Activated CD4-positive, alpha-beta T cell treated with anti-CD3 and anti-CD28 coated beads, Interleukin-2, amount 10 ng/mL, durations not matched to agents 24 days and 14 days (primary cell): ENCODE measurements at regions not wholly inside any gene's neighbourhood (a gene's known extent, or its start where the extent isn't known, plus 50 kb on each side); places are given as distances from the start of the nearest gene placed in this dataset.
"Not testable (repeated sequence)": the region's sequence is repeated elsewhere in the genome, so short reads cannot be mapped to it uniquely, and the experiment has no call there.

ENCODE experiments used
- DNase-seq: peaks from one replicate; pipeline ENCODE4 v3.0.0; 2022
- H3K27ac Mint-ChIP-seq: one replicate; pipeline ENCODE4 v1.8.0; 2022; ENCODE audit warnings: mild to moderate bottlenecking, mixed read lengths
- H3K27me3 Mint-ChIP-seq: one replicate; pipeline ENCODE4 v1.8.0; 2022; ENCODE audit warnings: mixed read lengths
- H3K36me3 Mint-ChIP-seq: one replicate; pipeline ENCODE4 v1.8.0; 2022; ENCODE audit warnings: low read depth, mild to moderate bottlenecking, mixed read lengths
- H3K4me1 Mint-ChIP-seq: one replicate; pipeline ENCODE4 v1.8.0; 2021; ENCODE audit warnings: mixed read lengths
- H3K4me3 Mint-ChIP-seq: one replicate; pipeline ENCODE4 v1.8.0; 2022; ENCODE audit warnings: mild to moderate bottlenecking, moderate library complexity, mixed read lengths
- H3K9me3 Mint-ChIP-seq: one replicate; pipeline ENCODE4 v1.8.0; 2021; ENCODE audit warnings: mixed read lengths
- intact Hi-C: fragments of 100-400 bp; cut with micrococcal nuclease; formaldehyde crosslinking; loops from one replicate; pipeline ENCODE4 v1.15.1; 2023

- H3K4me3 Mint-ChIP-seq, result no peak overlapping the region
- DNase-seq, result no peak
- H3K27ac Mint-ChIP-seq, result no peak overlapping the region
- peaks cover 22% of the 10 kb centered on the region for H3K9me3 Mint-ChIP-seq
- H3K27me3 Mint-ChIP-seq, result no peaks in the 10 kb centered on the region
- intact Hi-C loops, result no loop called here
- no peaks in the 10 kb centered on the region for H3K4me1 Mint-ChIP-seq
- H3K36me3 Mint-ChIP-seq, result peaks cover 34% of the 10 kb centered on the region
These were observed 1140.4 kb downstream of the RPIA start for GRCh38 chr2:89831641-89832498.

GRCh38 chr2:89833116-89833779 lies 1141.8 kb downstream of the RPIA start:
- Mint-ChIP-seq H3K27me3 (no peaks in the 10 kb centered on the region), H3K36me3 (peaks cover 38% of the 10 kb centered on the region), H3K27ac (no peak overlapping the region), H3K9me3 (peaks cover 29% of the 10 kb centered on the region), H3K4me1 (no peaks in the 10 kb centered on the region), H3K4me3 (no peak overlapping the region)
- intact Hi-C loops, result no loop called here
- DNase-seq, result no peak

GRCh38 chr2:89833780-89834117 lies 1142.3 kb downstream of the RPIA start:
- Mint-ChIP-seq H3K9me3 (peaks cover 34% of the 10 kb centered on the region), H3K27ac (no peak overlapping the region), H3K27me3 (no peaks in the 10 kb centered on the region), H3K4me1 (no peaks in the 10 kb centered on the region), H3K36me3 (peaks cover 42% of the 10 kb centered on the region), H3K4me3 (no peak overlapping the region)
- no peak for DNase-seq
- intact Hi-C loops, result no loop called here

- no peak for DNase-seq
- Mint-ChIP-seq H3K9me3 (peaks cover 32% of the 10 kb centered on the region), H3K4me1 (no peaks in the 10 kb centered on the region), H3K27ac (no peak overlapping the region), H3K27me3 (no peaks in the 10 kb centered on the region), H3K36me3 (peaks cover 38% of the 10 kb centered on the region), H3K4me3 (no peak overlapping the region)
- intact Hi-C loops, result no loop called here
These were observed 1142.8 kb downstream of the RPIA start for GRCh38 chr2:89834306-89834705.

- H3K4me1 Mint-ChIP-seq, DNase-seq, H3K27me3 Mint-ChIP-seq, intact Hi-C loops, H3K4me3 Mint-ChIP-seq, H3K27ac Mint-ChIP-seq: not testable (repeated sequence)
- Mint-ChIP-seq H3K9me3 (peaks cover 32% of the 10 kb centered on the region), H3K36me3 (peaks cover 34% of the 10 kb centered on the region)
These were observed 1144.9 kb downstream of the RPIA start for GRCh38 chr2:89836326-89836725.

GRCh38 chr2:89837962-89838625 lies 1146.6 kb downstream of the RPIA start:
- Mint-ChIP-seq H3K27me3 (no peaks in the 10 kb centered on the region), H3K27ac (no peak overlapping the region), H3K4me3 (no peak overlapping the region), H3K9me3 (peaks cover 38% of the 10 kb centered on the region), H3K4me1 (no peaks in the 10 kb centered on the region), H3K36me3 (peaks cover 29% of the 10 kb centered on the region)
- intact Hi-C loops, result no loop called here
- no peak for DNase-seq

- Mint-ChIP-seq H3K9me3 (peaks cover 38% of the 10 kb centered on the region), H3K36me3 (peaks cover 27% of the 10 kb centered on the region)
- H3K4me3 Mint-ChIP-seq, H3K27ac Mint-ChIP-seq, intact Hi-C loops, H3K4me1 Mint-ChIP-seq, H3K27me3 Mint-ChIP-seq, DNase-seq: not testable (repeated sequence)
These were observed 1148.7 kb downstream of the RPIA start for GRCh38 chr2:89840175-89840574.

- H3K27me3 Mint-ChIP-seq, H3K27ac Mint-ChIP-seq, H3K4me3 Mint-ChIP-seq, H3K4me1 Mint-ChIP-seq, DNase-seq, intact Hi-C loops: not testable (repeated sequence)
- H3K36me3 Mint-ChIP-seq, result peaks cover 25% of the 10 kb centered on the region
- H3K9me3 Mint-ChIP-seq, result peaks cover 38% of the 10 kb centered on the region
These were observed 1149.5 kb downstream of the RPIA start for GRCh38 chr2:89840781-89841475.

GRCh38 chr2:89841476-89841840 lies 1150.0 kb downstream of the RPIA start:
- intact Hi-C loops, result no loop called here

GRCh38 chr2:89842180-89842908 lies 1150.9 kb downstream of the RPIA start:
- H3K36me3 Mint-ChIP-seq, result peaks cover 16% of the 10 kb centered on the region
- no peak overlapping the region for H3K27ac Mint-ChIP-seq
- peaks cover 30% of the 10 kb centered on the region for H3K9me3 Mint-ChIP-seq
- H3K4me3 Mint-ChIP-seq, result no peak overlapping the region
- intact Hi-C loops, result no loop called here
- no peaks in the 10 kb centered on the region for H3K27me3 Mint-ChIP-seq
- DNase-seq, result peak; percentile 53
- H3K4me1 Mint-ChIP-seq, result no peaks in the 10 kb centered on the region

More at GRCh38 chr2:89841476-89841840, 1150.0 kb downstream of the RPIA start:
- Mint-ChIP-seq H3K4me1 (no peaks in the 10 kb centered on the region), H3K27ac (no peak overlapping the region), H3K36me3 (peaks cover 21% of the 10 kb centered on the region), H3K27me3 (no peaks in the 10 kb centered on the region), H3K4me3 (no peak overlapping the region), H3K9me3 (peaks cover 34% of the 10 kb centered on the region)
- no peak for DNase-seq

- no peaks in the 10 kb centered on the region for H3K4me1 Mint-ChIP-seq
- DNase-seq, result no peak
- no peak overlapping the region for H3K27ac Mint-ChIP-seq
- H3K36me3 Mint-ChIP-seq, result peaks cover 6% of the 10 kb centered on the region
- no peaks in the 10 kb centered on the region for H3K27me3 Mint-ChIP-seq
- intact Hi-C loops, result no loop called here
- no peak overlapping the region for H3K4me3 Mint-ChIP-seq
- peaks cover 17% of the 10 kb centered on the region for H3K9me3 Mint-ChIP-seq
These were observed 1152.9 kb downstream of the RPIA start for GRCh38 chr2:89844221-89844943.

GRCh38 chr2:89845532-89845931 lies 1154.1 kb downstream of the RPIA start:
- intact Hi-C loops, result no loop called here
- Mint-ChIP-seq H3K4me1 (no peaks in the 10 kb centered on the region), H3K27me3 (no peaks in the 10 kb centered on the region), H3K9me3 (peaks cover 11% of the 10 kb centered on the region), H3K36me3 (peaks cover 2% of the 10 kb centered on the region), H3K27ac (no peak overlapping the region), H3K4me3 (no peak overlapping the region)
- DNase-seq, result no peak

- Mint-ChIP-seq H3K27me3 (no peaks in the 10 kb centered on the region), H3K36me3 (no peaks in the 10 kb centered on the region), H3K9me3 (no peaks in the 10 kb centered on the region), H3K4me3 (no peak overlapping the region), H3K27ac (no peak overlapping the region), H3K4me1 (no peaks in the 10 kb centered on the region)
- DNase-seq, result no peak
- intact Hi-C loops, result no loop called here
These were observed 1156.6 kb downstream of the RPIA start for GRCh38 chr2:89848114-89848513.
